ENCODE measurements at regions not wholly inside any gene's neighbourhood (a gene's known extent, or its start where the extent isn't known, plus 50 kb on each side); places are given as distances from the start of the nearest gene placed in this dataset.

GRCh38 chr11:115678942-115679341 is 174.7 kb upstream of the CADM1 start:
- no peak for DNase-seq

GRCh38 chr11:115677190-115677589 is 173.0 kb upstream of the CADM1 start:
- DNase-seq = no peak

DNA sequence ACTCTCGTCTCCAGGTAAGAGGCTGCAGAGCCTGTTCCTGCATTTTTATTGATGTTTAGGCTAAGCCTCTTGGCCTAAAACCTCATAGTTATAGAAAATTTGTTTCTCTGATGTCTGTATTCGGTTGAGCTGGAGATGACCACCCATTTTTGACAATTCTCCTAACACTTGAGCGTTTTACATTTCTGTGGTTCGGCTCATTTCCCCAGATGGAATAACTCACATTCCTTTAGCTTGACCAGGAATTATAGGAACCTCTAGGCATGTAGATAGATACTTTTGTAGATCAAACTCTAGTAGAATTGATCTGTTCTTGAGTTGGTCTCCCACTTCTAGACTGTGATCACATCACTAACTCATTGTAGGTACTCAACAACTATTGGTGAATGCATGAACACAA is 172.6 kb upstream of the CADM1 start:
- no peak for DNase-seq

DNA sequence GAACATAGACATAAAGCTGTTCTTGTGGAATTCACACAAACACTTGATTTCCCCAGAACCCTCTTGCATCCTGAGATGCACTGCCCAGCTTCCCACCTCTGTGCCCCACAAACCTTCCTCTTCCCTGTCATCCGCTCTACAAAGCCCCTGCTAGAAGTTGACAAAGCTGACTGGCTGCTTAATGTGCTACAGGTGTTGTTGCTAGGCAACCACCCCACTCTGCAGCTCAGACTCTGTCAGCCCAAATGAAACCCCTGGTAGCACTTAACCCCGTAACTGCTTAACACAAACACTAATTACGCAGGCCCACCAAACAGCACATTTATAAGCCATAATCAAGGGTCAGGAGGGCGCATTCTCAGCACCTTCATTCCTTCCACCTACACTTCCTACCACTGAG is 172.0 kb upstream of the CADM1 start:
- DNase-seq = no peak

DNA sequence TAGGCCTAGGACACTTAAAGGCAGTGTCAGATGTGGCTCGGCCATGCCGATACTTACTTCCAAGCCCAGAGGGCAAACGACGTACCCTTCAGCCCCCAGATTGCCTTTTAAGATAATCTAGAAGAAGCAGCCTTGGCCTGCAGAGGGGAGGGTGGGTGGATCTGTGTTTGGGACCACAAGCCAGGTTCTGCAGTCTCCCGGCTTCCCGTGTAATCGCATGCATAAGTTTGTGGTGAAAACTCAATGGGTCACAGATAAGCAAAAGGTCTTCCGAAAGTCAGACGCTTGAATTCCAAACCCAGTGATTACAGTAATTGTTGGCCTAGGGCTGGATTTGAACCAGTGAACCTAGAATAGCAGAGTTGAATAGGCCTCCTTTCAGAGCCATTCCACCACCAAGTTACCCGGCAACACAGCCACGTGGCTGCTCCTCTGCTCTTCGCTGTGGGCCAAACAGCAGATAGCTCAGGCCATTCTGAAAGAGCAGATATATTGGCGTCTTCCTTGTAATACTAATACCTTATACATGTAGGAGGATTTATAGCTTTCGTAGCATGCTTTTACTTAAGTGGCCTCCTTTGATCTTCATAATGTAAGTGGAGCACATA is 170.8 kb upstream of the CADM1 start:
- DNase-seq = no peak

- no peak for DNase-seq
Observed at GRCh38 chr11:115674176-115674936, 170.1 kb upstream of the CADM1 start.

GRCh38 chr11:115673720-115674119 is 169.5 kb upstream of the CADM1 start:
- no peak for DNase-seq

- DNase-seq = no peak
Observed at GRCh38 chr11:115672999-115673411, 168.8 kb upstream of the CADM1 start.

GRCh38 chr11:115672412-115672811 is 168.2 kb upstream of the CADM1 start:
- no peak for DNase-seq

DNA sequence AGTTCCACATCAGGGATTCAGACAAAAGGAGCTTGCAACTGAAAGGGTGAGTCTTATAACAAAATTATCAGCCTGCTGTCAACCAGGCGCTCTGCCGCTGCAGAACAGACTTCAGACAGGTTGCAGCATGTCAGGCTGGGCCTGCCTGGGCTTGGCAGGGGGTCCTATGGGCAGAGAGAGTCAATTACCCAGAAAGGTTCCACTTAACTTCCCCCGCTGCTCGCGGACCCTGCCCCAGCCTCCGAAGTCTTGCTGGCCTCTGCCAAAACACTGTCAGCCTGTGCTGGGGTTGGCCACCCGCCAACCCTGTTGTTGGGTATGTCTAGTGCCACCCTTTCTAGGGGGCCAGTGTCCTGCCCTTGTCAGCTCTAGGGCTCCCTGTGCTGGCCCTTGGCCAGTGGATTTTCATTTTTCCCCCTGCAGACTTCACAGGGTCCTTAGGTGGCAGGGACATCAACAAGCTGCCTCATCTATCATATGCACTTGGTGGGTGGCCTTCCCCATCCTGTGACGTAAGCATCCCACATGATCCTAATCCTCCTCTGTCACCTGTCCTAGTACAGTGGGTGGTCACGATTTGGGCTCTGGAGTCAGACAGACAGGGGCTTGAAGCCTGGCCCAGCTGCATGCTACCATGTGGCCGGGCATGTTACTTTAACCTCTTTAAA is 166.5 kb upstream of the CADM1 start:
- no peak for DNase-seq

DNA sequence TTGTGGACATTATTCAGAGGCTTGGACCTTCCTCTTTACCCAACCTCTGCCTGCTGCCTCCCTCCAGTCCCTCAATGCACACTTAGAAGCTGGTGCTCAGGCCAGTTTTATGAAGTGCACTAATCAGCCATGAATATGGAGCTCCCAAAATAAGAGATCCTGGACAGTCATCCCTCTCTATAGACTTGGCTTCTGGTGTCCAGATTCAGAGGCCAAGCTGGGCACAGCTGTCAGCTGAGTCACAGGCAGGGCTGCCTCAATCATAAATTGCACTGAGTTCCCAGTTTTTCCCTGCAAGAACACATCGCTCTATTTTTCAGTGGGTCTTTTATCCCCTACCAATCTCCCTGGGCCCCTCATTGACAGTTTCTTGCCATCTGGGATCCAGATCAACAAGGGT is 161.7 kb upstream of the CADM1 start:
- DNase-seq = no peak

DNA sequence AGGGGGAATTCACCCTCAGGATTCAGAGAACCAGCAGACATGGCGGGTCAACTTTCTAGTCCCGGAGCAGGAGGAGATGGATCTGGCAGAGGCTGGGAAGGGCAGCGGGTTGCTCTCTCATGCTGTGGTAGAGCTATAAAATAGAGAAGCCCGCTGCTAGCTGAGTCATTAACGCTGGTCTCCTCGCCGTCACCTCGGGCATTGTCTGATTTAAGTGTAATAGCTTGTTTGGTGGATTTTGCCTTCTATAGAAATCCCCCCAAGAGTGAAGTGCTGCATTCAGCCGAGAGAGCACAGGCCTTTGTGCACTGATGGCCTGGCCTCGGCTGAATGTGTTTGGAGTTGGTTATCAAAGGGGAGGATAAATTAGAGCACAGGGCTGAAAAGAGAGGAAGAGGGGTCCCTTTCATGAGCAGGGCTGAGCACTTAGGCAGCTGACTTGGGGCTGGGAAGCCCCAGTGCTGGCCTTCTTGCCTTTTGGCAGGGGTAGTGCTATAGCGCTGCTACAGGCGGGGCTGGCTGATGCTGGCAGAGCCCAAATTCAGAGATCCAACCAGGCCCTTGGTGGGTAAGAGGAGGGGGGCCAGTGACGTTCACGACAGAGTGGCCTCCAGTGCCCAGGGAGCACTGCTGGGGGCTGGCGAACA is 161.1 kb upstream of the CADM1 start:
- DNase-seq = no peak

DNA sequence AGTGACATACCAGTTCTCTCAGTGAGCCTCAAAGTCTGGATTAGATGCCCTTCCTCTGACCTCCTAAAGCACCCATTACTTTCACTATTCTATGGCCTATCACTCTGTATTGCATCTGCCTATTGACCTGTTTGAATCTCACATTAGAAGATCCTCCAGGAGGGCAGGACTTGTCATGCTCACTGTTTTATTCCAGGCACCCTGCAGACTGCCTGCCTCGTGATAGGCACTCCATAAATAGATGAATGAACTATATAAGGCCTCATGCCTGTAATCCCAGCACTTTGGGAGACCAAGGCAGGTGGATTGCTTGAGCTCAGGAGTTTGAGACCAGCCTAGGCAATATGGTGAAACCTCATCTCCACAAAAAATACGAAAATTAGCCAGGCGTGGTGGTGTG is 160.1 kb upstream of the CADM1 start:
- DNase-seq = no peak

DNA sequence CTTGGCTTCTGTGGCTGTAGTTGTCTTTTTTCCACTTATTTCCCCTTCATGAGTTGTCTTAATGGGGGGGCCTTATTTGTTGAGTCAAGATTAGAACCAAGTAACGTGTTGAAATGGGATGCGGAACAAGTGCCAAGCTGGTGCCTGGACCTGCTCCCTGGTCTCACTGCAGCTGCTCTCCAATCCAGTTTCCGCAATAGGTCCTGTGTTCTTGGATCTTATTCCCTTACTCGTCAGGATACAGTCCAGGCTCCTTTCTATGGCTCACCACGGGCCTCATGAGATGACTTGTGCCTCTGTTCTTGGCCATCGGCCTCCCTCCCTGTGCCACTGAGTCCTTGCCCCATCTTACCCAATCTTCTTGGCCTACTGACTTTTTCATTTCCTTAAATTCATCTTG is 159.6 kb upstream of the CADM1 start:
- DNase-seq = no peak

GRCh38 chr11:115660030-115660805 is 156.0 kb upstream of the CADM1 start:
- DNase-seq = peak; percentile 57

GRCh38 chr11:115659061-115659963 is 155.1 kb upstream of the CADM1 start:
- peak; percentile 72 for DNase-seq

DNA sequence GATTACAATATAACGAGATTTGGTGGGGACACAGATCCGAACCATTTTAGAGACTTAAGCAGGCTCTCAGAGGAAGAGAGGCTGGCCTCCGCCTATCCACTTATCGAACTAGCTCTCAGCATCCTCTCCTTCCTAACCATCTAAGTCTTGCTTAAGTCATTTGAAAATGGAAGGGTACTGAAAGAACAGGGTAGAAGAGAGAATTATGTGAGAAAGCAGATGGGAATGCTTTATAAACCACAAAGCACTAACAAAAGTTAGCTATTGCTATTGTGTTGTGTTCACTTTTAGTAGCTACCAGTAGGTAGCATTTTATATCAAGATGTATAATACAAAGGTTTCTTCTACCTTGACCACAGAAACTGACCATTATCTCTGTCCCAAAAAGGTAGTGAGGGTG is 153.4 kb upstream of the CADM1 start:
- DNase-seq = no peak

GRCh38 chr11:115656669-115657068 is 152.5 kb upstream of the CADM1 start:
- no peak for DNase-seq

- DNase-seq = no peak
Observed at GRCh38 chr11:115656041-115656440, 151.8 kb upstream of the CADM1 start.

GRCh38 chr11:115654792-115655191 is 150.6 kb upstream of the CADM1 start:
- no peak for DNase-seq

DNA sequence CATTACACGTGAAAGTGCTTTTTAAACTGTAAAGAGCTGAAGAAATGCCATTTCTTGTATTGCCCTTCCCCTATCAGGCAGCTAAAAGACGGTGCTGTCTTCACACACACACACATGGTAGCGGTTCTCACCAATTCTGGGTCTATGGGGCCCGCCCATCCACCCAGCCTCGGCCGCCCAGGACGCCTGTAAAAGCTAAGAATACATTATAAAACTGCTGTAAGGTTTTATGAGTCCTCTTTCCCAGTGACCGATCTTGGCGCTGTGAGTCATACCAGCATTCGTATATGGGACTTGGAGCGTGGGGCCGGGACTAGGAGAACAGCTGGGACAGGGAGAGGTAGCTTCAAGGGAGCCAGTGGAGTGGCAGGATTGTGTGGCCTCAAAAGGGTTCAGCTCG is 149.7 kb upstream of the CADM1 start:
- no peak for DNase-seq
